A673 (cell line): ENCODE measurements at regions not wholly inside any gene's neighbourhood (a gene's known extent, or its start where the extent isn't known, plus 50 kb on each side); places are given as distances from the start of the nearest gene placed in this dataset.

Source experiments
- CTCF ChIP-seq: fragments of 300-800, 200-600 bp; sonication (generic); conservative IDR thresholded peaks from 2 replicates; pipeline ENCODE4 v1.5.1; 2017; ENCODE audit warnings: low read depth, mild to moderate bottlenecking, antibody characterized with exemption, low read length, moderate library complexity, mixed read lengths
- EZH2 ChIP-seq: fragments of 200-600 bp; sonication (generic); IDR thresholded peaks from 2 replicates; pipeline ENCODE4 v1.6.1; 2017; ENCODE audit warnings: borderline replicate concordance, low read depth, mild to moderate bottlenecking, mixed read lengths, antibody characterized with exemption, low read length; ENCODE audit not compliant: poor library complexity, severe bottlenecking

GRCh38 chr17:62859146-62859545 lies 51.0 kb upstream of the MARCHF10 start:
- TF ChIP-seq EZH2 (no peak), CTCF (no peak)
